Liver (tissue), 8 donors: ENCODE measurements at regions not wholly inside any gene's neighbourhood (a gene's known extent, or its start where the extent isn't known, plus 50 kb on each side); places are given as distances from the start of the nearest gene placed in this dataset.

ENCODE experiments used
- DNase-seq: peaks from one replicate; pipeline ENCODE4 v3.0.0-alpha.2; 2017; ENCODE audit warnings: low spot score
- H3K27ac ChIP-seq, 2 donors: one replicate each; pipeline ENCODE4 v1.7.0; 2013; ENCODE audit warnings: inconsistent platforms in 2 of 2, low read length in 2 of 2, control low read depth in 1 of 2, low read depth in 1 of 2, mild to moderate bottlenecking in 1 of 2
- H3K27me3 ChIP-seq, 4 donors: one replicate each; pipeline versions ENCODE4 v1.6.1 to v1.7.0; 2013; ENCODE audit warnings: low read length in 3 of 4, inconsistent platforms in 1 of 4, mild to moderate bottlenecking in 1 of 4, moderate library complexity in 1 of 4; ENCODE audit not compliant: control insufficient read depth in 4 of 4, insufficient read depth in 4 of 4
- H3K36me3 ChIP-seq, 4 donors: one replicate each; pipeline versions ENCODE4 v1.6.1 to v1.7.0; 2013; ENCODE audit warnings: low read length in 3 of 4, mild to moderate bottlenecking in 3 of 4, low read depth in 1 of 4, moderate library complexity in 1 of 4; ENCODE audit not compliant: control insufficient read depth in 4 of 4, insufficient read depth in 3 of 4
- H3K4me1 ChIP-seq, 4 donors: one replicate each; pipeline versions ENCODE4 v1.6.1 to v1.7.0; 2013; ENCODE audit warnings: low read length in 3 of 4, mild to moderate bottlenecking in 3 of 4, moderate library complexity in 1 of 4; ENCODE audit not compliant: control insufficient read depth in 4 of 4, insufficient read depth in 4 of 4
- H3K4me3 ChIP-seq, 3 donors: one replicate each; pipeline versions ENCODE4 v1.6.1 to v1.7.0; 2013; ENCODE audit warnings: low read length in 3 of 3, control low read depth in 1 of 3, low read depth in 1 of 3, mild to moderate bottlenecking in 1 of 3
- H3K9ac ChIP-seq, 2 donors: one replicate each; pipeline ENCODE4 v1.7.0; 2013; ENCODE audit warnings: low read length in 2 of 2, mild to moderate bottlenecking in 2 of 2, moderate library complexity in 2 of 2, control low read depth in 1 of 2, low read depth in 1 of 2
- H3K9me3 ChIP-seq, 4 donors: one replicate each; pipeline versions ENCODE4 v1.6.1 to v1.7.0; 2013; ENCODE audit warnings: low read length in 3 of 4; ENCODE audit not compliant: control insufficient read depth in 4 of 4
- CTCF ChIP-seq: fragments of 150-350 bp; IDR thresholded peaks from 2 replicates; pipeline ENCODE4 v1.5.1; 2017; ENCODE audit warnings: improper control_type of control experiment, low read depth, low read length; ENCODE audit not compliant: missing input control
- EGR1 ChIP-seq, 2 donors: IDR thresholded peaks; 2 replicates each; pipeline ENCODE4 v1.6.1; 2016 to 2018; ENCODE audit warnings: antibody characterized with exemption in 2 of 2, low read depth in 2 of 2
- FOXA2 ChIP-seq: IDR thresholded peaks from 2 replicates; pipeline ENCODE4 v1.6.1; 2016; ENCODE audit warnings: antibody characterized with exemption
- GABPA ChIP-seq, 2 donors: IDR thresholded peaks in 1 of 2; conservative IDR thresholded peaks in 1 of 2; 2 replicates each; pipeline ENCODE4 v1.6.1; 2016; ENCODE audit warnings: antibody characterized with exemption in 2 of 2, mild to moderate bottlenecking in 1 of 2, moderate library complexity in 1 of 2
- HNF4A ChIP-seq, 2 donors: conservative IDR thresholded peaks; 2 replicates each; pipeline ENCODE4 v1.6.1; 2016; ENCODE audit warnings: antibody characterized with exemption in 2 of 2, mild to moderate bottlenecking in 2 of 2
- JUND ChIP-seq, 2 donors: IDR thresholded peaks; 2 replicates each; pipeline ENCODE4 v1.6.1; 2016; ENCODE audit warnings: antibody characterized with exemption in 2 of 2
- NR2F2 ChIP-seq: IDR thresholded peaks from 2 replicates; pipeline ENCODE4 v1.6.1; 2016; ENCODE audit warnings: antibody characterized with exemption
- RAD21 ChIP-seq, 2 donors: IDR thresholded peaks; 2 replicates each; pipeline ENCODE4 v1.6.1; 2016; ENCODE audit warnings: antibody characterized with exemption in 2 of 2, mild to moderate bottlenecking in 2 of 2
- REST ChIP-seq: IDR thresholded peaks from 2 replicates; pipeline ENCODE4 v1.6.1; 2016; ENCODE audit warnings: antibody characterized with exemption, mild to moderate bottlenecking
- SP1 ChIP-seq: IDR thresholded peaks from 2 replicates; pipeline ENCODE4 v1.6.1; 2018; ENCODE audit warnings: antibody characterized with exemption, mild to moderate bottlenecking
- TAF1 ChIP-seq: conservative IDR thresholded peaks from 2 replicates; pipeline ENCODE4 v1.6.1; 2016; ENCODE audit warnings: antibody characterized with exemption, mild to moderate bottlenecking
- ZBTB33 ChIP-seq: IDR thresholded peaks from 2 replicates; pipeline ENCODE4 v1.6.1; 2016; ENCODE audit warnings: antibody characterized with exemption
- WGBS: extraction: QIAGEN DNeasy Blood & Tissue Kit; methylation state at CpG from one replicate; pipeline ENCODE4 v1.1.7; 2013; 5-methylcytosine and 5-hydroxymethylcytosine counted together
- TF ChIP-seq, protein P1 (sequence below): IDR thresholded peaks from 2 replicates; pipeline ENCODE4 v1.6.1; 2016; ENCODE audit warnings: antibody characterized with exemption
- donor health status: healthy.
- donor health status: healthy.
- donor health status: healthy.
- donor health status: healthy.
- donor health status: healthy.

GRCh38 chr12:68510397-68510796 is 100.3 kb upstream of the RAP1B start:
- Histone ChIP-seq H3K36me3 (no peaks in the 10 kb centered on the region), H3K27ac (no peak overlapping the region), H3K9me3 (no peaks in the 10 kb centered on the region), H3K4me1 (no peaks in the 10 kb centered on the region), H3K27me3 (no peaks in the 10 kb centered on the region), H3K9ac (no peak overlapping the region), H3K4me3 (no peak overlapping the region)
- WGBS: 94% methylated on average over 1 of the region's 1 CpG
- TF ChIP-seq REST: no peak
- no peak for TF ChIP-seq SP1
- no peak for TF ChIP-seq CTCF
- no peak for TF ChIP-seq EGR1 (IDR thresholded peaks at IDR 0.05; ENCODE audit: low read depth in 2 of 2)
- TF ChIP-seq, protein P1, sequence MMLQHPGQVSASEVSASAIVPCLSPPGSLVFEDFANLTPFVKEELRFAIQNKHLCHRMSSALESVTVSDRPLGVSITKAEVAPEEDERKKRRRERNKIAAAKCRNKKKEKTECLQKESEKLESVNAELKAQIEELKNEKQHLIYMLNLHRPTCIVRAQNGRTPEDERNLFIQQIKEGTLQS: no peak
- no peak for TF ChIP-seq HNF4A (conservative IDR thresholded peaks at IDR 0.05)
- TF ChIP-seq JUND (IDR thresholded peaks at IDR 0.05): no peak
- no peak for TF ChIP-seq NR2F2
- TF ChIP-seq RAD21 (IDR thresholded peaks at IDR 0.05): no peak
- no peak for TF ChIP-seq ZBTB33
- no peak for TF ChIP-seq TAF1
- no peak for TF ChIP-seq FOXA2
- DNase-seq: no peak

DNA sequence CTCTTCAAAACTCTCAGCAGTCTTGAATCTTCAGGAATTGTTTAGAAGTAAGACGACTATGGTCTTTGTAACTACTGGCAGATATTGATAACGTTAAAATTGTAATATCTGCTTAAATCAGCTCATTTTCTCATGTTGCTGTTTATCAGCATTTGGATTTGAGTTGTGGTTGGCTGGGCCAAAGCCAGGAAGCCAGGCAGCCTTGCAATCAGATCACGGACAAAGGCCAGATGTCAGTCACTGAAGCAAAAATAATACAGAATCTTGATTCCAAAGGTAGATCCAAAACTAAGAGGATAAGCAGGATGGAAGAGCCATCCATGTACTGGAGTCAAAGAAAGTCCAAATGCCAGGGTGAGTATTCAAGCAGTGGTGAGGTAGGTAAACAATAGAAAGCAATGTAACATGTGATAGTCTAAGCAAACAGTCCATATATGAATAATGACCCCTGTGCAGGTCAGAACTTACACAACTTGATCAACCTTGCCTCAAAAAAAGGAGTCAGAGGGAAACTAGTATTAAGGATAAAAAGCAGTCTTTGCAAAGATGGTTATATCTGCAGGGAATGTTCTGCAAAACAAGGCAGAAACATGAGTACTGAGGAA is 95.8 kb upstream of the RAP1B start:
- Histone ChIP-seq H3K9me3 (no peaks in the 10 kb centered on the region), H3K4me3 (no peak overlapping the region), H3K4me1 (no peaks in the 10 kb centered on the region), H3K36me3 (no peaks in the 10 kb centered on the region), H3K27ac (no peak overlapping the region), H3K9ac (no peak overlapping the region), H3K27me3 (no peaks in the 10 kb centered on the region)
- DNase-seq: no peak
- TF ChIP-seq SP1 (no peak), GABPA (IDR thresholded peaks at IDR 0.05 in 1 of 2, conservative IDR thresholded peaks at IDR 0.05 in 1 of 2) (no peak), RAD21 (IDR thresholded peaks at IDR 0.05) (no peak), FOXA2 (no peak), CTCF (no peak), REST (no peak)
- 52% methylated on average over 3 of the region's 3 CpGs for WGBS
